ENCODE measurements at regions not wholly inside any gene's neighbourhood (a gene's known extent, or its start where the extent isn't known, plus 50 kb on each side); places are given as distances from the start of the nearest gene placed in this dataset.

GRCh38 chr21:39022863-39023693, 160.2 kb downstream of the PSMG1 start:
- no peak for DNase-seq (ENCODE audit: low spot score)

GRCh38 chr21:39022466-39022862, 160.8 kb downstream of the PSMG1 start:
- DNase-seq (ENCODE audit: low spot score), result no peak

- DNase-seq (ENCODE audit: low spot score), result no peak
Observed at GRCh38 chr21:39022035-39022434, 161.2 kb downstream of the PSMG1 start.

GRCh38 chr21:39021478-39021832, 161.8 kb downstream of the PSMG1 start:
- DNase-seq (ENCODE audit: low spot score), result no peak

GRCh38 chr21:39020751-39021477, 162.3 kb downstream of the PSMG1 start:
- DNase-seq (ENCODE audit: low spot score), result no peak

GRCh38 chr21:39018730-39019129, 164.5 kb downstream of the PSMG1 start:
- no peak for DNase-seq (ENCODE audit: low spot score)

- no peak for DNase-seq (ENCODE audit: low spot score)
Observed at GRCh38 chr21:39016740-39017315, 166.4 kb downstream of the PSMG1 start.

GRCh38 chr21:39014747-39015146, 168.5 kb downstream of the PSMG1 start:
- no peak for DNase-seq (ENCODE audit: low spot score)

GRCh38 chr21:39012326-39013230, 170.7 kb downstream of the PSMG1 start:
- DNase-seq (ENCODE audit: low spot score), result no peak

GRCh38 chr21:39011911-39012310, 171.3 kb downstream of the PSMG1 start:
- DNase-seq (ENCODE audit: low spot score), result no peak

GRCh38 chr21:39010629-39011404, 172.4 kb downstream of the PSMG1 start:
- no peak for DNase-seq (ENCODE audit: low spot score)

GRCh38 chr21:39009587-39010225, 173.5 kb downstream of the PSMG1 start:
- DNase-seq (ENCODE audit: low spot score), result no peak

- DNase-seq (ENCODE audit: low spot score), result no peak
Observed at GRCh38 chr21:39007985-39008384, 175.3 kb downstream of the PSMG1 start.

GRCh38 chr21:39007532-39007931, 175.7 kb downstream of the PSMG1 start:
- DNase-seq (ENCODE audit: low spot score), result no peak

- DNase-seq (ENCODE audit: low spot score), result no peak
Observed at GRCh38 chr21:39006571-39007311, 176.5 kb downstream of the PSMG1 start.

- DNase-seq (ENCODE audit: low spot score), result no peak
Observed at GRCh38 chr21:39005502-39005787, 177.8 kb downstream of the PSMG1 start.

- DNase-seq (ENCODE audit: low spot score), result no peak
Observed at GRCh38 chr21:39004634-39005501, 178.4 kb downstream of the PSMG1 start.

- no peak for DNase-seq (ENCODE audit: low spot score)
Observed at GRCh38 chr21:39003982-39004633, 179.1 kb downstream of the PSMG1 start.

GRCh38 chr21:39001341-39001740, 181.9 kb downstream of the PSMG1 start:
- DNase-seq (ENCODE audit: low spot score), result no peak
